B cell (primary cell): ENCODE measurements at regions not wholly inside any gene's neighbourhood (a gene's known extent, or its start where the extent isn't known, plus 50 kb on each side); places are given as distances from the start of the nearest gene placed in this dataset.

Experiments used
- ATAC-seq: fragments of 200-7000 bp; cut with Tn5 transposase; one replicate; pipeline ENCODE4 v1.10.0; 2021; ENCODE audit warnings: low read depth, mild to moderate bottlenecking, moderate number of reproducible peaks, moderate library complexity
- CTCF ChIA-PET: fragments of 350-600 bp; sonication (Branson Sonifier 250); formaldehyde crosslinking; loops from one replicate; lab custom pipeline; 2021; ENCODE audit warnings: antibody characterized with exemption, inconsistent platforms; lab: Charles Lee
- POLR2A ChIA-PET: fragments of 350-600 bp; sonication (Branson Sonifier 250); formaldehyde crosslinking; loops from one replicate; lab custom pipeline; 2021; ENCODE audit warnings: antibody characterized with exemption; lab: Charles Lee
- DNase-seq: peaks from one replicate; pipeline ENCODE4 v3.0.0; 2013
- H2AFZ ChIP-seq: 2 replicates; pipeline ENCODE4 v1.6.1; 2012; ENCODE audit warnings: mild to moderate bottlenecking, low read depth, low read length; ENCODE audit not compliant: insufficient read depth, poor library complexity, severe bottlenecking
- H3K27ac ChIP-seq, 2 donors: 1 replicate in 1 of 2; 2 replicates in 1 of 2; pipeline ENCODE4 v1.5.1; 2012 to 2013; ENCODE audit warnings: low read length in 2 of 2, mild to moderate bottlenecking in 2 of 2, moderate library complexity in 1 of 2
- H3K27me3 ChIP-seq, 4 experiments: fragments of 200-600 bp in 1 of 4; sonication (generic) in 1 of 4; replicated peaks in 1 of 4; 1 replicate in 2 of 4; 2 replicates in 2 of 4; pipeline versions ENCODE4 v1.6.1 to v1.7.0; 2013 to 2016; ENCODE audit warnings: low read length in 3 of 4, mild to moderate bottlenecking in 2 of 4, mixed read lengths in 1 of 4, moderate library complexity in 1 of 4; ENCODE audit not compliant: insufficient read depth in 4 of 4, control insufficient read depth in 3 of 4; ENCODE audit errors: control extremely low read depth in 1 of 4
- H3K36me3 ChIP-seq, 2 experiments: replicated peaks in 1 of 2; 1 replicate in 1 of 2; 2 replicates in 1 of 2; pipeline versions ENCODE4 v1.6.1 to v1.7.1; 2013; ENCODE audit warnings: low read length in 1 of 2; ENCODE audit not compliant: insufficient read depth in 2 of 2, control insufficient read depth in 1 of 2; ENCODE audit errors: control extremely low read depth in 1 of 2, extremely low read depth in 1 of 2
- H3K4me1 ChIP-seq, 2 donors: fragments of 200-600 bp in 1 of 2; sonication (generic) in 1 of 2; 1 replicate in 1 of 2; 2 replicates in 1 of 2; pipeline versions ENCODE4 v1.5.1 to v1.6.1; 2013 to 2017; ENCODE audit warnings: low read length in 2 of 2; ENCODE audit not compliant: control insufficient read depth in 2 of 2, insufficient read depth in 2 of 2
- H3K4me2 ChIP-seq: replicated peaks from 2 replicates; pipeline ENCODE3; 2012; ENCODE audit warnings: mild to moderate bottlenecking, low read depth, low read length; ENCODE audit not compliant: poor library complexity, severe bottlenecking
- H3K4me3 ChIP-seq, 5 experiments: fragments of 200-600 bp in 1 of 5; sonication (generic) in 1 of 5; 1 replicate in 3 of 5; 2 replicates in 2 of 5; pipeline versions ENCODE4 v1.5.1 to v1.7.0; 2011 to 2016; ENCODE audit warnings: low read length in 4 of 5, mild to moderate bottlenecking in 4 of 5, low read depth in 2 of 5, control low read depth in 1 of 5, moderate library complexity in 1 of 5; ENCODE audit not compliant: insufficient read depth in 1 of 5; ENCODE audit errors: control extremely low read depth in 1 of 5, extremely low read depth in 1 of 5
- H3K79me2 ChIP-seq: fragments of 200-600 bp; sonication (generic); one replicate; pipeline ENCODE4 v1.6.0; 2016; ENCODE audit warnings: low read length; ENCODE audit not compliant: control insufficient read depth, insufficient read depth
- H3K9ac ChIP-seq: fragments of 200-600 bp; sonication (generic); 2 replicates; pipeline ENCODE4 v1.6.1; 2017; ENCODE audit warnings: mild to moderate bottlenecking, low read length, moderate library complexity
- H3K9me3 ChIP-seq, 3 donors: one replicate each; pipeline versions ENCODE4 v1.6.1 to v1.7.1; 2013; ENCODE audit warnings: low read length in 2 of 3; ENCODE audit not compliant: control insufficient read depth in 2 of 3, insufficient read depth in 1 of 3; ENCODE audit errors: control extremely low read depth in 1 of 3
- H4K20me1 ChIP-seq: 2 replicates; pipeline ENCODE4 v1.6.0; 2012; ENCODE audit warnings: mild to moderate bottlenecking, low read length; ENCODE audit not compliant: insufficient read depth, control insufficient read depth, poor library complexity, severe bottlenecking
- H3K27ac Mint-ChIP-seq: one replicate; pipeline ENCODE4 v1.8.0; 2021; ENCODE audit warnings: mixed read lengths
- H3K27me3 Mint-ChIP-seq: one replicate; pipeline ENCODE4 v1.8.0; 2021; ENCODE audit warnings: mixed read lengths
- H3K4me1 Mint-ChIP-seq: one replicate; pipeline ENCODE4 v1.8.0; 2021; ENCODE audit warnings: mixed read lengths
- H3K4me3 Mint-ChIP-seq: one replicate; pipeline ENCODE4 v1.8.0; 2021; ENCODE audit warnings: mixed read lengths
- H3K9me3 Mint-ChIP-seq: one replicate; pipeline ENCODE4 v1.8.0; 2022; ENCODE audit warnings: mixed read lengths; ENCODE audit not compliant: insufficient read depth
- CTCF ChIP-seq: fragments of 200-600 bp; IDR thresholded peaks from one replicate; pipeline ENCODE4 v1.8.0; 2022; ENCODE audit warnings: antibody characterized with exemption, mild to moderate bottlenecking
- EZH2 ChIP-seq: IDR thresholded peaks from 2 replicates; pipeline ENCODE4 v1.6.1; 2012; ENCODE audit warnings: borderline replicate concordance, low read depth, mild to moderate bottlenecking, moderate library complexity, low read length; ENCODE audit not compliant: insufficient read depth, poor library complexity, severe bottlenecking
- WGBS: methylation state at CpG from one replicate; pipeline ENCODE4 v1.1.5; 2013; ENCODE audit warnings: missing lambda C conversion rate; ENCODE audit not compliant: insufficient coverage; 5-methylcytosine and 5-hydroxymethylcytosine counted together
- intact Hi-C: fragments of 100-400 bp; cut with micrococcal nuclease; formaldehyde crosslinking; loops from one replicate; pipeline ENCODE4 v1.10.0; 2022

- H3K9me3 Mint-ChIP-seq, result no peaks in the 10 kb centered on the region
- H2AFZ ChIP-seq, result no peak overlapping the region
- H3K4me3 Mint-ChIP-seq, result no peak overlapping the region
- no peaks in the 10 kb centered on the region for H3K4me1 ChIP-seq
- H3K4me1 Mint-ChIP-seq, result no peaks in the 10 kb centered on the region
- H3K27me3 ChIP-seq, result no peaks in the 10 kb centered on the region
- 100% methylated on average over 1 of the region's 3 CpGs for WGBS
- intact Hi-C loops, result no loop called here
- peaks cover 0 to 8% (median 0%) of the 10 kb centered on the region in 3 donors for H3K9me3 ChIP-seq
- no peak overlapping the region for H3K9ac ChIP-seq
- no peaks in the 10 kb centered on the region for H3K36me3 ChIP-seq
- no peak overlapping the region for H3K27ac Mint-ChIP-seq
- no peak overlapping the region for H3K4me2 ChIP-seq
- TF ChIP-seq EZH2 (no peak), CTCF (no peak)
- H3K79me2 ChIP-seq, result no peaks in the 10 kb centered on the region
- DNase-seq (no peak), ATAC-seq (no peak)
- no peaks in the 10 kb centered on the region for H4K20me1 ChIP-seq
- no peak overlapping the region for H3K4me3 ChIP-seq
- POLR2A ChIA-PET, result no interaction called here
- peaks cover 3% of the 10 kb centered on the region for H3K27me3 Mint-ChIP-seq
- CTCF ChIA-PET, result no interaction called here
- no peak overlapping the region for H3K27ac ChIP-seq
Observed at GRCh38 chr4:14217401-14217800, 589.9 kb upstream of the BOD1L1 start.

- no peak for DNase-seq
- Histone ChIP-seq H3K4me3 (no peak overlapping the region), H3K9me3 (no peaks in the 10 kb centered on the region), H2AFZ (no peak overlapping the region), H3K9ac (no peak overlapping the region), H3K4me2 (no peak overlapping the region), H3K79me2 (no peaks in the 10 kb centered on the region), H3K27ac (no peak overlapping the region), H3K27me3 (no peaks in the 10 kb centered on the region), H4K20me1 (no peaks in the 10 kb centered on the region), H3K36me3 (no peaks in the 10 kb centered on the region), H3K4me1 (no peaks in the 10 kb centered on the region)
- Mint-ChIP-seq H3K4me3 (no peak overlapping the region), H3K4me1 (no peaks in the 10 kb centered on the region), H3K27me3 (peaks cover 3% of the 10 kb centered on the region), H3K27ac (no peak overlapping the region), H3K9me3 (no peaks in the 10 kb centered on the region)
- ChIA-PET CTCF (no interaction called here), POLR2A (no interaction called here)
- no peak for ATAC-seq
- intact Hi-C loops, result no loop called here
- TF ChIP-seq CTCF (no peak), EZH2 (no peak)
- 93% methylated on average over 4 of the region's 4 CpGs for WGBS
Observed at GRCh38 chr4:14218641-14219040, 591.1 kb upstream of the BOD1L1 start.
